Nephron (organoid): ENCODE measurements at regions not wholly inside any gene's neighbourhood (a gene's known extent, or its start where the extent isn't known, plus 50 kb on each side); places are given as distances from the start of the nearest gene placed in this dataset.

Experiments used
- H3K27ac Mint-ChIP-seq, 3 experiments: 2 replicates each; pipeline ENCODE4 v1.8.0; 2020; ENCODE audit warnings: mixed read lengths in 3 of 3, mild to moderate bottlenecking in 2 of 3, moderate library complexity in 1 of 3
- H3K27me3 Mint-ChIP-seq: 2 replicates; pipeline ENCODE4 v1.8.0; 2021; ENCODE audit warnings: low read depth, mild to moderate bottlenecking, moderate library complexity, mixed read lengths
- H3K36me3 Mint-ChIP-seq: 2 replicates; pipeline ENCODE4 v1.8.0; 2020; ENCODE audit warnings: low read depth, mixed read lengths
- H3K4me1 Mint-ChIP-seq: 2 replicates; pipeline ENCODE4 v1.8.0; 2020; ENCODE audit warnings: mixed read lengths
- H3K4me3 Mint-ChIP-seq, 3 experiments: 2 replicates each; pipeline ENCODE4 v1.8.0; 2020; ENCODE audit warnings: mild to moderate bottlenecking in 3 of 3, mixed read lengths in 3 of 3, moderate library complexity in 2 of 3
- H3K9me3 Mint-ChIP-seq: 2 replicates; pipeline ENCODE4 v1.8.0; 2020; ENCODE audit warnings: mixed read lengths
- TF ChIP-seq, protein P1 (sequence below), 3 experiments: fragments of 200-600 bp; sonication (generic); IDR thresholded peaks; one replicate each; pipeline ENCODE4 v1.5.0; 2021; ENCODE audit warnings: antibody characterized with exemption in 3 of 3; ENCODE audit not compliant: unreplicated experiment in 3 of 3

DNA sequence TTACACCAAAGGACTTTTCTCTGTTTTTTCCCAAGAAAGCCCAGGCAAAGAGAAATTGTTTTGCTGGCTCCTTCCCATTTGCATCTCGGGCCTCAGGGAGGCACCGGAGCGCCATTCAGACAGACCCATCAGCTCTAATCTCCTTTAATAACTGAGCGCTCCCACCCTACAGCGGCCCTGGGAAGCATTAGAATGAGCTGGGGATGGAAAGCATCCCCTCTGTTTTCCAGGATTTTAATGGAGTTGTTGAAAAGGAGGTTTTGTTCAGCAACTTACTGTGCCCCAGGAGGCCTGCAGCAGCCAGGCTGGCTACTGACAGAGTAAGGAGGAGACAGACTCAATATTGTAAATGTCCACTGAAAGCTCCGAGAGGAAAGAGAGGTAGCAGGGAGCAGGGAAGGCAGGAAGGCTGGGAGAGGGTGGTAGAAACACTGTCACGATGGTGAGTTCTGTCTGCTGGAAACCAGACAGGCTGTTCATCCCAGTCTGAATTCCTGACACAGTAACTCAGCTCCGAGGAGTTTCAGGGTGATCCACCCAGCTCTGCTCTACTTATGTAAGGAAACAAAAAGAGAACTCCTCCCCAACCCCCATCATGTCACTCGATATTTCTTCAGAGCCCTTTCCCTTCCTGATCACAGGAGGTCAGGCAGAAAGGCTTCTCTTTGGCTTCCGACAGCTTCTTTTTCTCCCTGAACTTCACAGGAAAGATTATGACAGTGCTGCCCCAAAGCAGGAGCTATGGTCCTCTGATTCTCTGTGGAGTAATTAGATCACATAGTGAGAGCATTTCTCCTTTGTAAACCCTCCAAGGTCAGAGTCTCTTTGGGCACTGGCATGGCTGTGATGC, 62.5 kb upstream of the TMEM132D start:
- H3K4me3 Mint-ChIP-seq, result no peak overlapping the region
- peaks cover 8% of the 10 kb centered on the region for H3K4me1 Mint-ChIP-seq
- peak overlapping the region in 1 of 3 experiments; percentile 35 for H3K27ac Mint-ChIP-seq
- TF ChIP-seq, protein P1, sequence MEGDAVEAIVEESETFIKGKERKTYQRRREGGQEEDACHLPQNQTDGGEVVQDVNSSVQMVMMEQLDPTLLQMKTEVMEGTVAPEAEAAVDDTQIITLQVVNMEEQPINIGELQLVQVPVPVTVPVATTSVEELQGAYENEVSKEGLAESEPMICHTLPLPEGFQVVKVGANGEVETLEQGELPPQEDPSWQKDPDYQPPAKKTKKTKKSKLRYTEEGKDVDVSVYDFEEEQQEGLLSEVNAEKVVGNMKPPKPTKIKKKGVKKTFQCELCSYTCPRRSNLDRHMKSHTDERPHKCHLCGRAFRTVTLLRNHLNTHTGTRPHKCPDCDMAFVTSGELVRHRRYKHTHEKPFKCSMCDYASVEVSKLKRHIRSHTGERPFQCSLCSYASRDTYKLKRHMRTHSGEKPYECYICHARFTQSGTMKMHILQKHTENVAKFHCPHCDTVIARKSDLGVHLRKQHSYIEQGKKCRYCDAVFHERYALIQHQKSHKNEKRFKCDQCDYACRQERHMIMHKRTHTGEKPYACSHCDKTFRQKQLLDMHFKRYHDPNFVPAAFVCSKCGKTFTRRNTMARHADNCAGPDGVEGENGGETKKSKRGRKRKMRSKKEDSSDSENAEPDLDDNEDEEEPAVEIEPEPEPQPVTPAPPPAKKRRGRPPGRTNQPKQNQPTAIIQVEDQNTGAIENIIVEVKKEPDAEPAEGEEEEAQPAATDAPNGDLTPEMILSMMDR (IDR thresholded peaks at IDR 0.05; ENCODE audit: unreplicated experiment in 3 of 3), result no peak
- H3K36me3 Mint-ChIP-seq, result no peaks in the 10 kb centered on the region
- H3K9me3 Mint-ChIP-seq, result peaks cover 5% of the 10 kb centered on the region
- H3K27me3 Mint-ChIP-seq, result peaks cover 23% of the 10 kb centered on the region

DNA sequence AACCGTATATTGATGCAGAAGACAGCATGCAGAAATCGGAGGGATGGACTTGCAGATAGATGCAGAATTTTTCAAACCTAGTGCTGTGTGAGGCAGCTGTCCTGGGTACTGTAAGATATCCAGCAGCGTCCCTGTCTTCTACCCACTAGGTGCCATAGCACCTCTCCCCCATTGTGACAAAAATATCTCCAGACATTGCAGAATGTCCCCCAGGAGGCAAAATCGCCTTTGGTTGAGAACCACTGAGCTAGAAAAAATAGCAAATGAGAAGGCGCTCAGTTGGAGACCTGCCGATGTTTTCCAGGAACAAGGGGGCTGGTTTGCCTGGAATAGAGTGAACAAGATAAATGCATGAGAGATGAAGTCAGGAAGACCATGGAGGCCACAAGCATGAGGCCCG, 67.9 kb upstream of the TMEM132D start:
- no peak overlapping the region for H3K4me3 Mint-ChIP-seq
- H3K4me1 Mint-ChIP-seq, result peaks cover 1% of the 10 kb centered on the region
- H3K36me3 Mint-ChIP-seq, result no peaks in the 10 kb centered on the region
- no peak overlapping the region for H3K27ac Mint-ChIP-seq
- no peaks in the 10 kb centered on the region for H3K9me3 Mint-ChIP-seq
- peaks cover 10% of the 10 kb centered on the region for H3K27me3 Mint-ChIP-seq
- TF ChIP-seq, protein P1 (IDR thresholded peaks at IDR 0.05; ENCODE audit: unreplicated experiment in 3 of 3), result no peak

DNA sequence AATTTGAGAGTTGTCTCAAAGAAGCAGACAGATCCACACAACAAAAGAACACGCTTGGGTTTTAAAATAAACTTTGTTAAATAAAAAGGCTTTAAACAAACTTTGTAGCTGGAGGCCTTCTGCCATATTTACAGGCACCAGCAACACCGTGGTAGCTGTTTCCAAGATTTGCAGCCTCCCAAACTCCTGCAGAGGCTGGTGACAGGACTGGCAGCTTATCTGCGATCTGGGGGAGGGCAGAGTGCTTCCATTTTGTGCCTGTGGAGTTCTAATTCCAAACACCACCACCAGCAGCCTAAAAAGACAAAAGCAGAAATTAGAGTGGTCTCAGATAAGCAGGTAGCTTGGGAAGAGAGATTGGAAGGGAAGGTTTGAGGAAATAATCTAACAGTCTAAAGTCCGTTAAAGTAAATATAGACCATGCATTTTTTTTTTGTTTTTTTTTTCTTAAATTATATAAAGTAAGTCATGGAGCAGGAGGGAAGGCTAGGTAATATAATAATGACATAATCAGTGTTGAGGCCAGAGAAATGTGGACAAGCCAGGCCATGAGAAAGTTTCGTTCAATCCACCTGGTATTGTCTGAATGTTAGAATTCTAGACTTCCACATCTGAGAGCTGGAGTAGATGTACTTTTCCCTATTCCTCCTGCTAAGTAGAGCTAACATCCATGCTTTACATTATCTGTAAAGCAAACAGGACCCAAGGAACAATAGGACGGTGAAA, 69.6 kb upstream of the TMEM132D start:
- TF ChIP-seq, protein P1 (IDR thresholded peaks at IDR 0.05; ENCODE audit: unreplicated experiment in 3 of 3), result no peak
- Mint-ChIP-seq H3K9me3 (no peaks in the 10 kb centered on the region), H3K36me3 (no peaks in the 10 kb centered on the region), H3K4me1 (no peaks in the 10 kb centered on the region), H3K27ac (no peak overlapping the region), H3K4me3 (no peak overlapping the region), H3K27me3 (peaks cover 10% of the 10 kb centered on the region)

DNA sequence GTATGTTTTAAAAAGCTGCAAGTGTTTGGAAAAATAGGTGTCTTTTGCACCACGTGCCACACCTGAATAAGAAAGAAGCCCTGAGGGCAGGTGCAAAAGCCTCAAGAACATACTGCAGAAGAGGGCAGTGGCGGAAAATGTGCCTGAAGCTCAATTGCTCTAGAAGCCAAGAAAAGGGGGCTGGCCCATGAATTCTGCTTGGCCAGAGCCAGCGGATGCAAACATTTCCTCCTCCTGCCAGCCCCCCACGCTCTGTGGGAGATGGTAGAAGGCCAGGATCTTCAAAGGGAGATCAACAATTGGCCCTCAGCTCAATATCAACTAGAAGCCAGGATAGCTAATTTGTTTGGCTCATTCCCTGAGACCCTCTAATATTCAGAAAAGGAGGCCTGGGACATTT, 80.3 kb upstream of the TMEM132D start:
- TF ChIP-seq, protein P1 (IDR thresholded peaks at IDR 0.05; ENCODE audit: unreplicated experiment in 3 of 3), result no peak
- no peak overlapping the region for H3K27ac Mint-ChIP-seq
- H3K27me3 Mint-ChIP-seq, result peaks cover 17% of the 10 kb centered on the region
- H3K9me3 Mint-ChIP-seq, result peaks cover 15% of the 10 kb centered on the region
- no peaks in the 10 kb centered on the region for H3K36me3 Mint-ChIP-seq
- H3K4me3 Mint-ChIP-seq, result no peak overlapping the region
- peaks cover 5% of the 10 kb centered on the region for H3K4me1 Mint-ChIP-seq

DNA sequence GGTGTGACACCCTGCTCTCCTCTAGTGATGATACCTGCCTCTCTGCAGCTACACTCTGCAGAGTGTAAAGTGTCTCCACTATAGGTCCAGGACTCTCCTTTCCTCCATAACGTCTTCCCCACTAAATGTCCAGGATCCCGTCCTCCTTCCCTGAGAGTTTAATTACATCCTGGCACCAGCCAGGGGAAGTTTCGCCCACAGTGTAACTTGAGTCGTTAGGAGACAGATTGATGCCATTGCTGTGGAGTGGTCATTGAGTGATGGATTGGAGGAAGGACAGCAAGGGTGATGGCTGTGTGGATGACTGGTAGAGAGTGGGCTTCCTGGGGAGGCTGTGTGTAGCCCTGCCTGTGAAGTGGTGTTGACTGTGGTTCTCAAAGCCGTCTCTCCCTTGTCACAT, 84.0 kb upstream of the TMEM132D start:
- no peak overlapping the region for H3K27ac Mint-ChIP-seq
- no peaks in the 10 kb centered on the region for H3K36me3 Mint-ChIP-seq
- H3K27me3 Mint-ChIP-seq, result peaks cover 18% of the 10 kb centered on the region
- peaks cover 9% of the 10 kb centered on the region for H3K9me3 Mint-ChIP-seq
- H3K4me3 Mint-ChIP-seq, result no peak overlapping the region
- peaks cover 5% of the 10 kb centered on the region for H3K4me1 Mint-ChIP-seq
- TF ChIP-seq, protein P1 (IDR thresholded peaks at IDR 0.05; ENCODE audit: unreplicated experiment in 3 of 3), result no peak
